ENCODE measurements at regions not wholly inside any gene's neighbourhood (a gene's known extent, or its start where the extent isn't known, plus 50 kb on each side); places are given as distances from the start of the nearest gene placed in this dataset.
A peak's percentile ranks its signal among the peaks of the same experiment; 100 is the strongest.

DNA sequence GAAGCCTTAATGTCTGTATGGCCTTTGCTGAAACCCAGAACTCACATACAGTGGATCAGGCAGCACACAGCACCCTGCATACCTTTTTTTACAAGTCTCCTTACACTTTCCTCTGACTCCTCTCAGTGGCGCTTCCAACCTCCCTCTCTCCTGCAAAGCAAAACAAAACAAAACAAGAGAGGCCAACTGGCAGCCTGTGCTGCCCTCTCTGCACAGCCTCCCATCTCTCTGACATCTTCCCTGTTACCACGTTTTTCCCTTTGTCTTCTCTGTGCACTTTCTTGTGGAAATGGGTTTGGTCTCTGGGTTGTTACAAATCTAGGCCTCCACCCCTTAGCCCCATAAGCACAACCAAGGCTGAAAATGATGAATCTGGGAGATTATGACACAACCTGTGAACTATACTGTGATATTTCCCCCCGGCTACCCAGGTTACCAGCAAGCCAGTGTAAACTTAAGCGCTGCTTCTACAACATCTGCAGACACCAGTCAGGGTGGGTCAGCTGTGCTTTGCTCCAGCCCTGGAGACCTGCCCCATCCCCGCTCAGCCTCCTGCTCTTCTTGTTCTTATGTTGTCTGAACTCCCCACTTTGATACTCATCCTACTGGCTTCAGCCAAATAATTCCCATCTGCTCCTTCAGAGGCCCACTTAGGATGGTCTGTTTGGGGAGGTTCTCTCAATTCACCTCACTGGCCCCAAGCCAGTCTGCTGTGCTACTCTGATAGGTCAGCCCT is 54.9 kb upstream of the FMOD start:
- H3K27me3 ChIP-seq: peaks cover 0 to 7% of the 10 kb centered on the region in 2 donors
- H3K4me3 ChIP-seq: no peak overlapping the region
- ATAC-seq: no peak
- H3K4me1 ChIP-seq: peaks cover 15 to 36% of the 10 kb centered on the region in 2 donors
- TF ChIP-seq, protein P1, sequence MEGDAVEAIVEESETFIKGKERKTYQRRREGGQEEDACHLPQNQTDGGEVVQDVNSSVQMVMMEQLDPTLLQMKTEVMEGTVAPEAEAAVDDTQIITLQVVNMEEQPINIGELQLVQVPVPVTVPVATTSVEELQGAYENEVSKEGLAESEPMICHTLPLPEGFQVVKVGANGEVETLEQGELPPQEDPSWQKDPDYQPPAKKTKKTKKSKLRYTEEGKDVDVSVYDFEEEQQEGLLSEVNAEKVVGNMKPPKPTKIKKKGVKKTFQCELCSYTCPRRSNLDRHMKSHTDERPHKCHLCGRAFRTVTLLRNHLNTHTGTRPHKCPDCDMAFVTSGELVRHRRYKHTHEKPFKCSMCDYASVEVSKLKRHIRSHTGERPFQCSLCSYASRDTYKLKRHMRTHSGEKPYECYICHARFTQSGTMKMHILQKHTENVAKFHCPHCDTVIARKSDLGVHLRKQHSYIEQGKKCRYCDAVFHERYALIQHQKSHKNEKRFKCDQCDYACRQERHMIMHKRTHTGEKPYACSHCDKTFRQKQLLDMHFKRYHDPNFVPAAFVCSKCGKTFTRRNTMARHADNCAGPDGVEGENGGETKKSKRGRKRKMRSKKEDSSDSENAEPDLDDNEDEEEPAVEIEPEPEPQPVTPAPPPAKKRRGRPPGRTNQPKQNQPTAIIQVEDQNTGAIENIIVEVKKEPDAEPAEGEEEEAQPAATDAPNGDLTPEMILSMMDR (IDR thresholded peaks at IDR 0.05): no peak
- no peaks in the 10 kb centered on the region for H3K36me3 ChIP-seq
- no peaks in the 10 kb centered on the region for H3K9me3 ChIP-seq
- intact Hi-C loops (cut with DNase I): no loop called here
- H3K27ac ChIP-seq: peak overlapping the region in 1 of 2 donors; percentile 60
- DNase-seq: no peak

DNA sequence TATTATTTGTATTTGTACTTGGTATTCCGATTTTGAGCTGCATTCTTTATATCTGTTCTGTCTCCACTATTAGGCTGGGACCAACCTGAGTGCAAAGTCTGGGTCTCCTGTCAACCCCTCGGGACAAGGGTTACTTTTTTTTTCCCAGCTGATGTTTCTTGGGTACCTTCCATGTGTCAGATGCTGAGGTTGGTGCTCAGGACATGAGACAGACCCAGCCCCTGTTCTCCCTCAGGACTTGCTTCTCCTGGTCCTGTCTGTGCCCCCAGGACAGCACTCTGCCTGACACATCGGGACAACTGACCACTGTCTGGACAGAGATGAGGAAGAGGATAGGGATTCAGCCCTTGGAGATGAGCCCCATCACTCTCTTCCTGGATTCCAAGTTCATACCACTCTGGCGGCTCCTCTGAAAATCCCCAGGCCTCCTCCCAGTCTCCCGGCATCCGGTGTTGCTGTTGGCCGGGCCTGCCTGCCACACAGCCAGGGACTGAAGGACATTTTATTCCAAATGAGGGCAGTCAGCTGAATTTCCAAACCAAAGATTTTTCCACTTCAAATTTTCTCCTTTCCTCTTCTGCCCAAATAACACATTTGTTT is 55.6 kb upstream of the FMOD start:
- intact Hi-C loops (cut with DNase I): no loop called here
- Histone ChIP-seq H3K4me1 (peaks cover 15 to 39% of the 10 kb centered on the region in 2 donors), H3K27me3 (peaks cover 0 to 7% of the 10 kb centered on the region in 2 donors), H3K27ac (peak overlapping the region; percentile 41 to 60), H3K9me3 (no peaks in the 10 kb centered on the region), H3K36me3 (no peaks in the 10 kb centered on the region), H3K4me3 (no peak overlapping the region)
- DNase-seq: no peak
- peak; percentile 16 for ATAC-seq
- TF ChIP-seq, protein P1 (IDR thresholded peaks at IDR 0.05): no peak

DNA sequence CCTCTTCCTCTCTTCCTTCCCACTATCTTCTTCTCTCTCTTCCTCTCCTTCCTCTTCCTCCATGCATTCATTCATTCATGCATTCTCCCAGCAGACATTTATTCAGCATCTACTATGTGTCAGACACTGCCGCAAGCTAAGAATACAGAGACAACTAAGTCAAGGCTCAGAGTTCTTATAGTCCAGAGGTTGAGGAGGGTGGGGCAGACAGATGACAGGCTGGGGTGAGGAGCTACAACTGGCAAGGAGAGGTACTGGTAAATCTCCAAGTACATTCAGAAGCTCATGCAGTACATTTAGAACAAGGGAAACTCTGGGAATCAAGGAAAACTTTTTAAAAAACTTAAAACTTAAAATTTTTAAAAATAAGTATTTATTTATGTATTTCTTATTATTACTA is 56.4 kb upstream of the FMOD start:
- peak overlapping the region in 1 of 2 donors; percentile 41 for H3K27ac ChIP-seq
- peaks cover 15 to 36% of the 10 kb centered on the region in 2 donors for H3K4me1 ChIP-seq
- intact Hi-C loops (cut with DNase I): no loop called here
- H3K9me3 ChIP-seq: no peaks in the 10 kb centered on the region
- TF ChIP-seq, protein P1 (IDR thresholded peaks at IDR 0.05): no peak
- H3K36me3 ChIP-seq: no peaks in the 10 kb centered on the region
- DNase-seq: no peak
- peaks cover 0 to 7% of the 10 kb centered on the region in 2 donors for H3K27me3 ChIP-seq
- ATAC-seq: no peak
- H3K4me3 ChIP-seq: no peak overlapping the region

DNA sequence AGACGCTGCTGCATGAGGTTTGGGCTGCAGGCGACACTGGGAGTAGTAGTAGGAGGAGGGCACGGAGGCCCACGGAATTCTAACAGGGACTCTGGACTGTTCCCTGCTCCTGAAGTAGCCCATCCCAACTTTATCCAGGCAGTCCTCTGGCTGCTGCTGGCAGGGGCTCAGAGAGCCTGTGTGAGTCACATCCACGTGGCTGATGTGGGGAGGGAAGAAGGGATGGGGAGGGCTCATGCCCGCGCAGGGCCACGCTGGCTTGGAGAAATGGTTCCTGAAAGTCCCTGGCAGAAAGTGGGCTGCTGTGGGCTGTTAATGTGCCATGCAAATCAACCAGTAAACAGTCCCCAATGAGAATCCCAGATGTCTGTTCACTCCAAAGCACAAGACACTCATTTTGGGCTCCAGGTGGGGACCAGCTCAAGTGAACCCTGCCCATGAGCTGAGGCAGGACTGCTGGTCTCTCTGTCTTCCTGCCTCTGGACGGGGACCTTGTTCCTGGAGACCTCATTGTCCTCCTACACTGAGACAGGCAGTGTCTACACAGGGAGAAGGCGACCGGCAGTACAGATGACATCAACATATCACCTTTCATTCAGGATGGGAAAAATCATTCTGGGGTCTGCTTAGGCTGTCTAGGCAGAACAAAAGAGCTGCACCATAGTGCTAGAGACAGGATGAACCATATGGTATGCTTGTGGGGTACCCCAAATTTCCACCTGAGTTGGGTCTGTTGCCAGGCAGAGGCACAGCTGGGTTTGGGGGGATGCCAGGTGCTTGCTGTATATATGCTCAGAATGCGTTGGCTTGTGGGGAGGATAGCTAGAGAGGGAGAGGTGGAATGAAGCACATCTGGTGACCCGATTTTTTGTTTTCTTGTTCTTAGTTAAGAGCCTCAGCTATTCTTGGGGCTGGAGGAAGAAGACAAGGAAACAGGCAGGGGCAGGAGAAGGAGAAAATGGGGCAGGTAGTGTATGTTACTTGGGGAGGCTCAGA is 57.9 kb upstream of the FMOD start:
- ATAC-seq: peak; percentile 88
- H3K4me1 ChIP-seq: peaks cover 11 to 27% of the 10 kb centered on the region in 2 donors
- no peaks in the 10 kb centered on the region for H3K9me3 ChIP-seq
- peak in 2 of 4 donors; percentile 78 to 88 for DNase-seq
- intact Hi-C loops (cut with DNase I): no loop called here
- H3K27ac ChIP-seq: peak overlapping the region; percentile 28 to 54
- H3K4me3 ChIP-seq: no peak overlapping the region
- TF ChIP-seq, protein P1 (IDR thresholded peaks at IDR 0.05): no peak
- peaks cover 0 to 7% of the 10 kb centered on the region in 2 donors for H3K27me3 ChIP-seq
- no peaks in the 10 kb centered on the region for H3K36me3 ChIP-seq

All from left lung (tissue), 4 donors.